Kidney tubule cell (primary cell): ENCODE measurements at regions not wholly inside any gene's neighbourhood (a gene's known extent, or its start where the extent isn't known, plus 50 kb on each side); places are given as distances from the start of the nearest gene placed in this dataset.

Experiments
- DNase-seq: peaks from one replicate; pipeline ENCODE4 v3.0.0-alpha.2; 2018; ENCODE audit warnings: low spot score

DNA sequence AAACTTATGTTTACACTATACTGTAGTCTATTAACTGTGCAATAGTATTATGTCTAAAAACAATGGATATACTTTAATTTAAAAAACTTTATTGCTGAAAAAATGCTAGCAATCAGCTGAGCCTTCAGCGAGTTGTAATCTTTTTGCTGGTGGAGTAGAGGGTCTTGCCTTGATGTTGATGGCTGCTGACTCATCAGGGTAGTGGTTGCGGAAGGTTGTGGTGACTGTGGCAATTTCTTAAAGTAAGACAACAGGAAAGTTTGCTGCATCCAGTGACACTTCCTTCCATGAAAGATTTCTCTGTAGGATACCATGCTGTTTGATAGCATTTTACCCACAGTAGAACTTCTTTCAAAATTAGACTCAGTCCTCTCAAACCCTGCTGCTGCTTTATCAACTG is 234.7 kb upstream of the CSF3R start:
- DNase-seq, result no peak

- no peak for DNase-seq
These were observed 233.1 kb upstream of the CSF3R start for GRCh38 chr1:36715797-36716196.

DNA sequence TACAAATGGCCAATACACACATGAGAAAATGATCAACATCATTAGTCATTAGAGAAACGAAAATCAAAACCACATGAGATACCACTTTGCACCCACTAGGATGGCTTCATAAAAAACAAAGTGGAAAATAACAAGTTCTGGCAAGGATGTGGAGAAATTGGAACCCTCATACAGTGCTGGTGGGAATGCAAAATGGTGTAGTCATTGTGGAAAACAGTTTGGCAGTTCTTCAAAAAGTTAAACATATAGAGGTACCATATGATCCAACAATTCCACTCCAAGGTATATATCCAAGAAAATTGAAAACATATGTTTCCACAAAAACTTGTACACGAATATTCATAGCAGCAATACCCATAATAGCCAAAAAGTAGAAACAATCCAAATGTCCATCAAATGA is 231.6 kb upstream of the CSF3R start:
- no peak for DNase-seq

DNA sequence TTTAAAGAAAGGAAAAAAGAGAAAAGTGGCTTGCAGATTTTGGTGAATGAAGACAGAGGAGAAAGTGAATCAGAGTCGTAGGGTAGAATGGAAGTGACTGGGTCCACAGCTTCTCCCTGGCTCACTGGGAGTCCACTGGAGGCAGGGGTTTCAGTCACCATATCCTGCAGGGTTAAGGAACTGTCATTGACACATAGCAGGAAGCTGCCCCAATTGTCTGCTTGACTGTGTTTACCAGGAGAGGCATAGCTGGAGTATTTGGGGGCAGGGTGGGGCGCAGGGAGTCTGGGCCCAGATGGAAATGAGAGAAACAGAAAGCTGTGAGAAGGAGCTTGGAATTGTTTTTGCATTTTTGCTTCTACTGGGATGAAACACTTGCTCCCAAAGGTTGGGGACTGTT is 228.8 kb upstream of the CSF3R start:
- no peak for DNase-seq

- DNase-seq, result no peak
These were observed 228.2 kb upstream of the CSF3R start for GRCh38 chr1:36710951-36711350.

DNA sequence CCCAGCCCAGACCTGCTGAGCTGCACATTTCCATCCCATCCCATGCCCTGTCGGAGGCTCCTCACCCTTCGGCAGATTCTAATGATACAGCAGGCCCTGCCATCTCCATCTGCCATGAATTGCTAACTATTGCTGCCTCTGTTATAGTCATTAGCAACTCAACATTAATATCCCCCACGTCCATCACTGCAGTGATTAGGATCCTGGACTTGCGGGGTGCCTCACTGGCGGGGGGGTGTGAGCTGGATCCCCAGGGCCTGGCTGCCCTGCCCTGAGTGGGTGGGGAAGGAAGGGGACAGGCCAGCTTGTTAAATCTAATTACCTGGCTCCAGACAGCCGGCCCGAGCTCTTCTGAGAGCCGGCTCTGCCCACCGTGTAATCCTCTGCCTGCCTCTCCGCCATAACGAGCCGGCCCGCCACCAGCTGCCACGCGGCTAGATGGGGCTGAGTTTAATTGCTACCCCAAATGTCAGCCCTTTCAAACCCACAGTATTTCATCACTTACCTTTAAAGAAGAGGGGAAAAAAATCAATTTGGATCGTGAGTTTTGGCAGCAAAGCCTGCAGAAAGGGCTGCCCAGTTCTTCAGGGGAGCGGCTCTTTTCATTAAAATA is 227.3 kb upstream of the CSF3R start:
- DNase-seq, result no peak

DNA sequence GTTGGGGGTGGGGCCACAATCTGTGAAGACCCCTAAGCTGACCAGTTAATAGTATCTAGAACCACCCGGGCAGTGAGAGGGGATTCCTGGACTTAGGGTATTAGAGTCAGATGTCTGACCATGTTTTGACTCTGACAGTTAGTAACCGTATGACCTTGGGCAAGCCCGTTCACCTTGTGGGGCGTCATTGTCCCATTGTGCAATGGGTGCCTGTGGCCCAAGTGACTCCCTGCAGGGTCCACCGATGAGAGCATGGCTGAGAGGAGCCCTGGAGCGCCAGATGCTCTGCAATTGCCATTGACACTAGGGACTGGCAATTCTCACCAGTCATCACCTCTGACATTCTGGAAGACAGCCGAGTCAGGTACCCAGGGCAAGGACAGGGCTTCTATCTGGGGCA is 225.9 kb upstream of the CSF3R start:
- DNase-seq, result no peak

DNA sequence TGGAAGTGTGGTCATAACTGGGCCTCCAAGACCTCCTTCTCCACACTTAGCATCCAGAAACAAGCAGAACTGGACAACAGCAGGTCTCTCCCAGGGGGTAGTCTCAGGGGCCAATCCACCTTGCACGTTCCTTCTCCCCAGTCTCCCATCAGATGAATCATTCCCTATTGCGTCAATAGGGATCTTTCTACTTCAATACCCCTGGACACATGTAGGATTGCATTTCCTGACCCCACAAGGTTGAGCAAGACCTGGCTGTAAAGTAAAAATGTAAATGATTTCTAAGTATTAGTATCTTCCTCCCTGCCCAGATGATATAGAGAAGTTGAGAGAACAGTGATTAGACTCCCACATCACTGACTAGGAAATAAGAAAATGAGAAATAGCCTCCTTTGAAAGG is 224.5 kb upstream of the CSF3R start:
- DNase-seq, result no peak

DNA sequence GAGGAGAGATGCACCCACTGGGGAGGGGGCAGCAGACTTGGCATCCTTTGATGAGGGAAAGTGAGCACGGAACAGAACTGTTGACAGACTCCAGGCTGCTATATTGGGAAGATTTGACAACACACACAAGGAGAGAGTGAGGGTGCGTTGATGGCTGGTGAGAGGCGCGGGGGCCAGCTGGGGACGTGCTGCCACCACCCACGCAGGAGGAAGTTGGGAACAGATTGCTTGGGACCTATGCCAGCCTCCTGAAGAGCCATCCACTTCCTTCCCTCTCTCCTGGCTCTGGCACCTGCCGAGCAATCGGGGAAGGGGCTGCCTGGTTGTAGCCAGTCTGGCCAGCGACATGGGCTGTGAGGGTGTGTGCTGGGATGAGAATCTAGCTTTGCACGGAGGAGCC is 223.7 kb upstream of the CSF3R start:
- no peak for DNase-seq

DNA sequence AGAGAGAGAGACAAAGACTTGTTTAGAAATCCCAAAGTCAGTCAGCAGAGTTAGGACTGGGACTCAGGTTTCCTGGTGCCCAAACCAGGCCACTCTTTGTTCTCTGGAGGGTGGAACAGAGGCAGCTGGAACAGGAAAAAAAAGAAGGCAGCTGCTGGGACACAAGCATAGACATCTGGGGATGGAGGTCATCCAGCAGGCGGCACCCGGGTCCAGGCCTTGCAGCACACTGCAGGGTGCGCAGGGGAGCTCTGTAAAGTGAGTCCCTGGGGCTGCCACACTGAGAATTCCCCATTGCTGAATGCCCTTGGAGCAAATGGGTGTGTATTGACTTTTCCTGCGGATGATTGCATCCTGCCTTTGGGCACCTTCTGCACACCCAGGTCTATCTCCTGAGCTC is 222.9 kb upstream of the CSF3R start:
- DNase-seq, result no peak

DNA sequence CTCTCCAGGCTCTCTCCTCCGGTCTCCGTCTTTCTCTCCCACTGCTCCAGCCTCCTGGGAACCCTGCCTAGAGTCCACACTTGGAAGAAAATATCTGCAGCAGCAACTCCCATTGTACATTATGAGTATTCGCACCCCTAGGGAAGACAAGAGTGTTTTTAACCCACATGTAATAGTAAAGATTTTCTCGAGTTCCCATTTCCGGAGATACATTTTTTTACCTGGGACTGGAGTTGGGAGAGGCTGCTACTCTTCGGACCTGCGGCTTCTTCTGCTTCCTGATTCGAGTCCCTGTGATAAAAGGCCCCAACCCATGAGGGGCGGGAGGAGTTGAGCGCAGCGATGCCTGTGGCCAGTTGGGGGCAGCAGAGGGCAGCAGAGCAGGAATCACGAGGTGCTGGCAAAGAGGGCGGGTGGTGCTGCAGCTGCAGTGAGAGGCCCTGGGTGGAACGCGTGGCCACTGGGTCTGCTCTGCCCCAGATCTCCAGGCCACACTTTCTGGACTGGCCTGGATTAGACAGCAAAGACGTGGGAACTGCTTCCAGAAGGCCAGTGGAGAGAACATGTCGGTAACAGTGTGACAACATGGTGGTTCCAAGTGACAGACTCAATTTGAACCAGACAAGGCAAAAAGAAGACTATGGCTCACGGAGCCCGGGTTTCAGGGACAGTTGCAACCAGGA is 221.0 kb upstream of the CSF3R start:
- peak; percentile 70 for DNase-seq

GRCh38 chr1:36702963-36703362 is 220.2 kb upstream of the CSF3R start:
- DNase-seq, result no peak

DNA sequence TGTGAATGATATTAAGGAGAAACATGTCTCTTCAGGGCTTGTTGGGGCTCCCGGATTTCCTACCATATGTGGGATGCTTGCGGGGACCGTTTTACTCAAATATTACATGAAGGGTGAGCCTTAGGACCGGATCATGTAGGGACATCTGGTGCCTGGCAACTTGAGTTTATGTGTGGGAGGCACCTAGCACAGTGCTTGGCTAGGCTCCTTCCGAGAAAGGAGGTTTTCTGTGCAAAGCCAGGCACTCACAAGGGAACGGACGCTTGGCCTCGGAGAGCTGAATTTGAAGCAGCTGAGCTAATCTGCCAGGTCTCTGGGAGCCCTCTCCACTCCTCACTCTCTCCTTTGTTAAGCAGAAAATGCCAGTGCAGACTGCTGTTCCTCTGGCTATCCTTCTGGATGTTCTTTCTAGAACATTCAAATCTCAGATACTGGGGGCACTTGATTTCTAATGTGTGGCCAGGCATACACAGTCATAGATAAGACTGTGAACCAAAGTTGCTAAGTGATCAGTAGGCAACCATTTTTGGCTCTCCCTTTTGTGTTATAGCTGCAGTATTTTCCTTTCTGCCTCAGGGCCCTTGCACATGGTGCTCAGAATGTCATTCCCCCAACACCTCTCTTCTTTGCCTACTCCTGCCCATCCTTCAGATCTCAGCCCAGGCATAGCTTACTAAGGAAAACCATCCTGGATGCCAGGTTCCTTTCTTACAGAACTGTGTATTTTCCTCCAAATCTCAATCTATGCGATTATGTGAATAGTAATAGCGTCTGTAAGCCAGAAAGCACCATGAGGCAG is 216.6 kb upstream of the CSF3R start:
- DNase-seq, result no peak

- DNase-seq, result no peak
These were observed 215.3 kb upstream of the CSF3R start for GRCh38 chr1:36697836-36698605.

DNA sequence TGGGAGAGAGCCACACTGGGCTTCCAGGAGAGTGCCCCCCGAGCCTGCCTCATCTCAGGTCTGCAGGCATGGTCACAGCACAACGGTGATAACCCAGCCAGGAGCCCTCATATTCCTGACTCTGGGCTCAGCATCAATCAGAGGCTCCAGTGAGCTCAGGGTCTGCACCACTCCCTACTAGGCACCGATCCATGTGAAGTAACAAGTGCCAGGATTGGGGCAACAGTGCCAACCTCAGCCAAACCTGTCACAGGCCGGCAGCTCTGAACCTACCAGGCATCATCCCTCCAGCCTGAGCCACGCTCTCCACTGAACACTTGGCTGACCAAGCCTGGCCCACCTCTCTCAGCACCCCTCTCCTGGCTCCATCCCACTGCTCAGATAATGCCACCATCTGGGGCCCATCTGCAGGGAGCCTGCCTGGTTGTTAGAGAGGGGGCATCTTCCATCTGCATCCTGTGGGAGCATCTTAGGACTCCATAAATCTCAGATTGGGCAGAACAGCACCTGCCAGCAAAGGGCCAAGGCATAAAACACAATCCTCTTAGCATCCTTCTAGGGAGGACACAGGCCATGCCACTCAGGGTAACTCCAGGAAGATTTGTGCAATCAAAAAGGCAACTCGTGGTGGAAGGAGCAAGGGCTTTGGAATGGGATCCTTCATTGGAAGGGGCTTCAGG is 213.7 kb upstream of the CSF3R start:
- DNase-seq, result no peak

GRCh38 chr1:36693603-36694002 is 210.9 kb upstream of the CSF3R start:
- no peak for DNase-seq

- no peak for DNase-seq
These were observed 210.4 kb upstream of the CSF3R start for GRCh38 chr1:36693161-36693525.

- DNase-seq, result no peak
These were observed 209.9 kb upstream of the CSF3R start for GRCh38 chr1:36692465-36693160.

DNA sequence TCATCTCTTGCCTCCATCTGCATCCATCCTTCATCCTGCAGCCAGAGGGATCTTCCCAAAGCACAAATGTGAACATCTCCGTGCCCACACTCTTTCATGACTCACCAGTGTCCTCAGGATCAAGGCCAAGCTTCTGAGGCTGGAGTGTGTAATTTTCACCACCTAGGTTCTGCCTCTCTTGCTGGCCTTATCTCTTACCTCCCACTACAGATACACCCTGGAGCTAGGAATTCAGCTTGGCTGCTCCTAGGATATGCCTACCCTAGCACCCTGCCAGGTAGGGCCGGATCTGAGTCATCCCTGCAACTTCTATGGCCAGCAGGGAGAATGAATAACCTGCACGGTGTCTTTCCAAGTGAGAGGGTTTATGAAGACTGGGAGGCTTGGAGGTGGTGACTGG is 208.7 kb upstream of the CSF3R start:
- DNase-seq, result peak; percentile 90

DNA sequence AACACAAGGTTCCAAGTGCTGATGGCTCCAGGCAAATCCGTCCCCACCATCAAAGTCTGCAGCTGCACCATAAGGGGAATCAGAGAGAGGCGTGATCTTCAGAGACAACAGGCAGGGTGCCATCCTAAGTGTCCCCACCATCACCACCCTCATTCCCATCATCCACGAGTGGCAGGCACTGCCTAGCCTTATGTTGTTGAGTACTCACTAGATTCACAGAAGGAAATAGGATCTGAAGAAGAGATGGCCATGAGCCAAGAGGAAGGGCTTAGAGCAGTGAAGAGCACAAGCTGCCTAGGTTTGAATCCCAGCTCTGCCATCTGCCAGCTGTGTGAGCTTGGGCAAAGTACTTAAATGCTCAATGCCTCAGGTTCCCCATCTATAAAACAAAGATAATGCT is 207.3 kb upstream of the CSF3R start:
- DNase-seq, result no peak

DNA sequence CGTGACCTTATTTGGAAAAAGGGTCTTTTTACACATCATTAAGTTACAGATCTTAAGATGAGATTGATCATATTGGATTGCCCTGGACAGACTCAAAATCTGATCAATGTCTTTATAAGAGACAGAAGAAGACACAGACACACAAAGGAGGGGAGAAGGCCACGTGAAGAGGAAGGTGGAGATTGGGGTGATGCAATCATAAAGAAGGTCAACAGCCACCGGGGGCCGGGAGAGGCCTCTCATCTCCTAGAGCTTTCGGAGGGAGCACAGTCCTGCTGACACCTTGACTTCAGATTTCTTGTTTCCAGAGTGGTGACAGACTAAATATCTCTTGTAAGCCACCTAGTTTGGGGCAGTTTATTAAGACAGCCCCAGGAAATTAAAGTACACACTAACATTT is 204.6 kb upstream of the CSF3R start:
- DNase-seq, result no peak
